ENCODE measurements at regions not wholly inside any gene's neighbourhood (a gene's known extent, or its start where the extent isn't known, plus 50 kb on each side); places are given as distances from the start of the nearest gene placed in this dataset.

GRCh38 chr1:37085393-37085792 lies 51.1 kb upstream of the GRIK3 start:
- Mint-ChIP-seq H3K4me1 (ENCODE audit: low read depth) (no peaks in the 10 kb centered on the region), H3K4me3 (no peak overlapping the region), H3K9me3 (no peaks in the 10 kb centered on the region), H3K27ac (no peak overlapping the region), H3K27me3 (no peaks in the 10 kb centered on the region), H3K36me3 (ENCODE audit: low read depth) (no peaks in the 10 kb centered on the region)
- intact Hi-C loops (cut with micrococcal nuclease): no loop called here

DNA sequence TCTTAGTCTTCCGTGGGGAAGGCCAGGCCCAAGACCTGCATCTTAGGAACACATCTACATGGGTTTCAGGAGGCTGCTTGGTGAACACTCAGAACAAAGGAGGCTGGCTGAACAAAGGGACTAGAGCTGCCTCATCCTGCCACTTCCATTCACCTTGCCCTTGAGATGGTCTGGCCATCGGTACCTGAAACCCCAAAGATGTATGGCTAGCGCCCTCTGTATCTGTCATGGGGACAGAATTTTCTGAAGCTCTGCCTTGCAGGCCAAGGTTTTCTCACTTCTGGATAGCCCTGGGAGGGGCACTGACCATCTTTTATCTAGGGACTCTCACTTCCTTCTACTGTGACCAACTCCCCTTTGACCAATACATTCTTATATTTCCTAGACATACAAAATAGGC lies 55.4 kb upstream of the GRIK3 start:
- no peak overlapping the region for H3K27ac Mint-ChIP-seq
- intact Hi-C loops (cut with micrococcal nuclease): no loop called here
- no peak overlapping the region for H3K4me3 Mint-ChIP-seq
- H3K27me3 Mint-ChIP-seq: no peaks in the 10 kb centered on the region
- no peaks in the 10 kb centered on the region for H3K4me1 Mint-ChIP-seq (ENCODE audit: low read depth)
- H3K9me3 Mint-ChIP-seq: no peaks in the 10 kb centered on the region
- no peaks in the 10 kb centered on the region for H3K36me3 Mint-ChIP-seq (ENCODE audit: low read depth)

DNA sequence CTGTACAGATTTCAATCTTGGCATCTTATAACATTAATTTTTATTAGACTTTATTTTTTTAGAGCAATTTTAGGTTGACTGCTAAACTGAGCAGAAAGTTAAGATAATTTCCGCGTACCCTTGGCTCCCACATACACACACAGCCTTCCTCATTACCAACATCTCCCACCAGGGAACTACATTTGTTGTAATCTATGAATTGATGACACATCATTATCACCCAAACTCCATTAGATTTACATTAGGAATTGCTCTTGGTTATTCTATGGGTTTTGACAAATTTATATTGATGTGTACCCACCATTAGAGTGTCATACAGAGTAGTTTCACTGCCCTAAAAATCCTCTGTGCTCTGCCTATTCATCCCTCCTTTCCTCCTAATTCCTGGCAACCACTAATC lies 56.4 kb upstream of the GRIK3 start:
- Mint-ChIP-seq H3K9me3 (no peaks in the 10 kb centered on the region), H3K27ac (no peak overlapping the region), H3K4me1 (ENCODE audit: low read depth) (no peaks in the 10 kb centered on the region), H3K36me3 (ENCODE audit: low read depth) (no peaks in the 10 kb centered on the region), H3K27me3 (no peaks in the 10 kb centered on the region), H3K4me3 (no peak overlapping the region)
- intact Hi-C loops (cut with micrococcal nuclease): no loop called here

- Mint-ChIP-seq H3K36me3 (ENCODE audit: low read depth) (no peaks in the 10 kb centered on the region), H3K27ac (no peak overlapping the region), H3K4me1 (ENCODE audit: low read depth) (no peaks in the 10 kb centered on the region), H3K27me3 (peaks cover 1% of the 10 kb centered on the region), H3K4me3 (no peak overlapping the region), H3K9me3 (no peaks in the 10 kb centered on the region)
- intact Hi-C loops (cut with micrococcal nuclease): no loop called here
Observed at GRCh38 chr1:37092937-37093336, 58.6 kb upstream of the GRIK3 start.

DNA sequence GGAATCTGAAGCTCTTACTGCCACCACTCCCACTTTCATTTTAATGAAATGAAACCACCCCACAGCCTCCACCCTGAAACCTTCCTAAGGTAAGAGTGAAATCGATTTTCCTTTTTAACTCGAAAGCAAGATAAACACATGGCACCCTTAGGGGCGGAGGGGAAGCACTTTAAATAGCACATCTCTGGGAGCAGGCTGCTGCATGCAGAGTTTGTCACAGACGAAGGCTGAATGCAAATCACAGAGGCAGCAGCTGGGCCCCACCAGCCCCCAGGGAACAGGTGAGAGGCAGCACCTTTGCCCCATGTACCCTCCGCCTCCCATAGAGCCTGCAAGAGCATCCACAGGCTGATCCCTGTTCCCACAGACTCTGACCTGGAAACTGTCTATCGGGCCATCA lies 60.0 kb upstream of the GRIK3 start:
- no peaks in the 10 kb centered on the region for H3K4me1 Mint-ChIP-seq (ENCODE audit: low read depth)
- H3K36me3 Mint-ChIP-seq (ENCODE audit: low read depth): no peaks in the 10 kb centered on the region
- peaks cover 1% of the 10 kb centered on the region for H3K27me3 Mint-ChIP-seq
- no peaks in the 10 kb centered on the region for H3K9me3 Mint-ChIP-seq
- intact Hi-C loops (cut with micrococcal nuclease): no loop called here
- H3K27ac Mint-ChIP-seq: no peak overlapping the region
- H3K4me3 Mint-ChIP-seq: no peak overlapping the region

- Mint-ChIP-seq H3K9me3 (no peaks in the 10 kb centered on the region), H3K4me1 (ENCODE audit: low read depth) (no peaks in the 10 kb centered on the region), H3K27ac (no peak overlapping the region), H3K27me3 (peaks cover 1% of the 10 kb centered on the region), H3K4me3 (no peak overlapping the region), H3K36me3 (ENCODE audit: low read depth) (no peaks in the 10 kb centered on the region)
- intact Hi-C loops (cut with micrococcal nuclease): no loop called here
Observed at GRCh38 chr1:37096523-37096922, 62.2 kb upstream of the GRIK3 start.

GRCh38 chr1:37097731-37098130 lies 63.4 kb upstream of the GRIK3 start:
- no peaks in the 10 kb centered on the region for H3K4me1 Mint-ChIP-seq (ENCODE audit: low read depth)
- intact Hi-C loops (cut with micrococcal nuclease): no loop called here
- no peaks in the 10 kb centered on the region for H3K36me3 Mint-ChIP-seq (ENCODE audit: low read depth)
- H3K27me3 Mint-ChIP-seq: peaks cover 1% of the 10 kb centered on the region
- H3K9me3 Mint-ChIP-seq: peaks cover 6% of the 10 kb centered on the region
- H3K4me3 Mint-ChIP-seq: no peak overlapping the region
- H3K27ac Mint-ChIP-seq: no peak overlapping the region

- H3K27me3 Mint-ChIP-seq: peaks cover 1% of the 10 kb centered on the region
- peaks cover 8% of the 10 kb centered on the region for H3K9me3 Mint-ChIP-seq
- intact Hi-C loops (cut with micrococcal nuclease): no loop called here
- H3K4me3 Mint-ChIP-seq: no peak overlapping the region
- no peaks in the 10 kb centered on the region for H3K4me1 Mint-ChIP-seq (ENCODE audit: low read depth)
- no peaks in the 10 kb centered on the region for H3K36me3 Mint-ChIP-seq (ENCODE audit: low read depth)
- H3K27ac Mint-ChIP-seq: no peak overlapping the region
Observed at GRCh38 chr1:37098237-37098636, 63.9 kb upstream of the GRIK3 start.

- H3K9me3 Mint-ChIP-seq: peaks cover 8% of the 10 kb centered on the region
- intact Hi-C loops (cut with micrococcal nuclease): no loop called here
- H3K36me3 Mint-ChIP-seq (ENCODE audit: low read depth): no peaks in the 10 kb centered on the region
- no peaks in the 10 kb centered on the region for H3K4me1 Mint-ChIP-seq (ENCODE audit: low read depth)
- H3K4me3 Mint-ChIP-seq: no peak overlapping the region
- no peak overlapping the region for H3K27ac Mint-ChIP-seq
- peaks cover 1% of the 10 kb centered on the region for H3K27me3 Mint-ChIP-seq
Observed at GRCh38 chr1:37100310-37100709, 66.0 kb upstream of the GRIK3 start.

DNA sequence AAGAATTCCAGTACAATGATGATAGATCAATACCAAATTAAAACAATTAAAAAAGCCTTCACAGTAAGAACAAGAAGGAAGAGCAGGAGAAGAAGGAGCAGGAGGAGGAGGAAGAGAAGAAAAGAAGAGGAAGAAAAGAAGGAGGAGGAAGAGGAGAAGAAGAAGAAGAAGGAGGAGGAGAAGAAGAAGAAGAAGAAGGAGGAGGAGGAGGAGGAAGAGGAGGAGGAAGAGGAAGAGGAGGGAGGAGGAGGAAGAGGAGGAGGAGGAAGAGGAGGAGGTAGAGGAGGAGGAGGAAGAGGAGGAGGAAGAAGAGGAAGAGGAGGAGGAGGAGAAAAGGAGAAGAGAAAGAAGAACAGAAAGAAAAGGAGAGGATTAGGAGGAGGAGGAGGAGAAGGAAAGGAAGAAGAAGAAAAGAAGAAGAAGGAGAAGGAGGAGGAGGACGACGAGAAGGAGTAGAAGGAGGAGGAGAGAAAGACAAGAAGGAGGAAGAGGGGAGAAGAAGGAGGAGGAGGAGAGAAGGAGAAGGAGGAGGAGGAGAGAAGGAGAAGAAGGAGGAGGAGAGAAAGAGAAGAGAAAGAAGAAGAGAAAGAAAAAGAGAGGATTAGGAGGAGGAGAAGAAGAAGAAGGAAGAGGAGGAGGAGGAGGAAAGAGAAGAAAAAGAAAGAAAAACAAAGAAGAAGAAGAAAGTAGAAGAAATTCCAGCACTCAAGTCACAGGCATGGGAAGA lies 68.5 kb upstream of the GRIK3 start:
- Mint-ChIP-seq H3K4me3 (no peak overlapping the region), H3K9me3 (peaks cover 8% of the 10 kb centered on the region), H3K4me1 (ENCODE audit: low read depth) (no peaks in the 10 kb centered on the region), H3K36me3 (ENCODE audit: low read depth) (no peaks in the 10 kb centered on the region), H3K27me3 (no peaks in the 10 kb centered on the region), H3K27ac (no peak overlapping the region)
- intact Hi-C loops (cut with micrococcal nuclease): no loop called here

DNA sequence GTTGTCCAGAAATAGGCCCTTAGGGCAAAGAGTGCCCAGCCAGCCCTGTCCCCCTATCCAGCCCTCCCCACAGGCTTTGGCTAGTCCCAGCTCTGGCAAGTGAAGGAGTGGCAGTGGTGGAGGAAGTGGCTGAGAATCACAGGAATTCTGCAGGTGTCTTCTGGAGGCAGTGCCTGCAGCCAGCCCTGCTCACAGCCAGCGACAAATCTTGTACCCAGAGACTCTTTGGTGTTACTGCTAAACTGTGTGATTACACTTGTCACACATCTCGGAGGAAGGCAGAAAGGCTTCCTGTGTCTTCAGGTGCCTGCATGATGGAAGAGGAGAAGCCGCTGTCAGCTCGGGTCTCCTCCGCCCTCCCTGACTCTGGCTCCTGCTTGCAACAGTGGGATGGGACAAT lies 71.6 kb upstream of the GRIK3 start:
- intact Hi-C loops (cut with micrococcal nuclease): no loop called here
- peaks cover 8% of the 10 kb centered on the region for H3K9me3 Mint-ChIP-seq
- no peaks in the 10 kb centered on the region for H3K36me3 Mint-ChIP-seq (ENCODE audit: low read depth)
- H3K4me3 Mint-ChIP-seq: no peak overlapping the region
- no peaks in the 10 kb centered on the region for H3K4me1 Mint-ChIP-seq (ENCODE audit: low read depth)
- no peak overlapping the region for H3K27ac Mint-ChIP-seq
- no peaks in the 10 kb centered on the region for H3K27me3 Mint-ChIP-seq

- H3K27me3 Mint-ChIP-seq: no peaks in the 10 kb centered on the region
- H3K4me1 Mint-ChIP-seq (ENCODE audit: low read depth): no peaks in the 10 kb centered on the region
- H3K4me3 Mint-ChIP-seq: no peak overlapping the region
- H3K9me3 Mint-ChIP-seq: peaks cover 6% of the 10 kb centered on the region
- H3K36me3 Mint-ChIP-seq (ENCODE audit: low read depth): no peaks in the 10 kb centered on the region
- H3K27ac Mint-ChIP-seq: no peak overlapping the region
- intact Hi-C loops (cut with micrococcal nuclease): no loop called here
Observed at GRCh38 chr1:37107153-37107907, 73.0 kb upstream of the GRIK3 start.

DNA sequence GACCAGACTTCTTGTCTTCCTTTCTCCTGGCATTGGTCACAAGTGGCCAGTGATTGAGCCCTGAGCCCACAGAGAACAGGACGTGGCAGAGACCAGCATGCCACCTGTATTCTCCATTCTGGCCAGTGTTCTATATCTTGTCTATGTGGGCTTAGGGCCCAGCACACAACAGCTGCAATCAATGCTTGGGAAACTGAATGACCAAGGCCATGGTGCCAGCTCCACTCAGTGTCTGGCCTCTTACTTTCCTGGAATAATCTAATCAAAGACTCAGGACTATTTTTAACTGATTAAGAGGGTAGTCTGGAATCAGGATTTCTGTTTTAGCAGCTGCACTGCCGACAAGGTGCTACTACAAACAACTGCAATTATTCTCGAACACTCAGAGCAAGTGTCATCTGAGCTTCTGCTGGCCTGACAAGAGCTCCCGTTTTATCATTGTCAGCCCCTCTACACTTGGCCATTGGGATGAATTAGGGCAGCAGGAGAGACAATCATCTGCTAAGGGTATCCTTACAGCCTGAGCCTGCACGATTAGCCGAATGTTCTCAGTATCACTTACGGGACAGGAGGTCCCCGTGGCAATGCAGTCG lies 74.4 kb upstream of the GRIK3 start:
- H3K9me3 Mint-ChIP-seq: no peaks in the 10 kb centered on the region
- intact Hi-C loops (cut with micrococcal nuclease): no loop called here
- H3K4me1 Mint-ChIP-seq (ENCODE audit: low read depth): no peaks in the 10 kb centered on the region
- H3K27me3 Mint-ChIP-seq: no peaks in the 10 kb centered on the region
- H3K27ac Mint-ChIP-seq: no peak overlapping the region
- no peaks in the 10 kb centered on the region for H3K36me3 Mint-ChIP-seq (ENCODE audit: low read depth)
- no peak overlapping the region for H3K4me3 Mint-ChIP-seq

GRCh38 chr1:37112430-37112829 lies 78.1 kb upstream of the GRIK3 start:
- Mint-ChIP-seq H3K9me3 (no peaks in the 10 kb centered on the region), H3K27me3 (no peaks in the 10 kb centered on the region), H3K27ac (no peak overlapping the region), H3K4me3 (no peak overlapping the region), H3K4me1 (ENCODE audit: low read depth) (no peaks in the 10 kb centered on the region), H3K36me3 (ENCODE audit: low read depth) (no peaks in the 10 kb centered on the region)
- intact Hi-C loops (cut with micrococcal nuclease): no loop called here

All from dendritic cell treated with granulocyte-macrophage colony-stimulating factor and Interleukin-4, amounts not matched to agents 40 ng/mL and 50 ng/mL, for 4 days (primary cell).